Peyer's patch (tissue), 4 donors: ENCODE measurements at regions not wholly inside any gene's neighbourhood (a gene's known extent, or its start where the extent isn't known, plus 50 kb on each side); places are given as distances from the start of the nearest gene placed in this dataset.

Experiments
- POLR2A ChIP-seq, 2 donors: fragments of 450-650 bp; IDR thresholded peaks; one replicate each; pipeline ENCODE4 v1.5.1; 2017; ENCODE audit warnings: antibody characterized with exemption in 2 of 2, mild to moderate bottlenecking in 2 of 2, moderate library complexity in 2 of 2
- TF ChIP-seq, protein P1 (sequence below), 6 experiments: fragments of 450-650 bp in 4 of 6; fragments of 200-600 bp in 2 of 6; sonication (generic) in 1 of 6; IDR thresholded peaks; one replicate each; pipeline ENCODE4 v1.5.1; 2017 to 2019; ENCODE audit warnings: antibody characterized with exemption in 6 of 6, mild to moderate bottlenecking in 3 of 6, moderate library complexity in 1 of 6

DNA sequence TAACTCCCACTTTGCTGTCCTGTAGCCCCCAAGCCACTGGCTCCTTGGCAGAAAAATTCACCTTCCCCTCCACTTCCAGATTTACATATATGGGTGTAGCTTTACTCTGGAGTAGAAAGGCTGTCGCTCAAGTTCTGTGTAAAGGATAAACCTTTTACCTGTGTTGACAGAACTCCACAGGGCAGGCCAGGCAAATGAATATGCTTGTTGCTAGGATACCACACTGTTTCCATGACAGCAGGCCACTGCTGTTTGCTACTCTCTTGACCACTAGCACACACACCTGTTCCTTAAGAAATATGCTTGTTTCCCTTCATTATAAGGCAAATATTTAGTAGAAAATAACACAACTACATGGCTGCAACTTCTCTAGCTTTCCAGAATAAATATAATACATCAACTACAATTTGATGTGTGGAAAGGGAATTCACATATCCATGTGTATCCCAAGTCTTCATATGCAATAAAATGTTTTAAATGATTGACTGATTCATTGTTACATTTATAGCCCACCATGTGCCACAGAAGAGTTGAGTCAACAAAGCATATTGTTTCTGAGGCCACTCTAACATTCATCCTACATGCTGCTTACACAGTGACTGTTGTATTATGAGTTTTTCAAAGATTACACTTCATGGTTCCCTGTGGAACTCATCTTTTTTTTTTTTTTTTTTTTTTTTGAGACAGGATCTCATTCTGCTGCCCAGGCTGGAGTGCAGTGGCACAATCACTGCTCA, 56.2 kb upstream of the ROCK1 start:
- TF ChIP-seq, protein P1, sequence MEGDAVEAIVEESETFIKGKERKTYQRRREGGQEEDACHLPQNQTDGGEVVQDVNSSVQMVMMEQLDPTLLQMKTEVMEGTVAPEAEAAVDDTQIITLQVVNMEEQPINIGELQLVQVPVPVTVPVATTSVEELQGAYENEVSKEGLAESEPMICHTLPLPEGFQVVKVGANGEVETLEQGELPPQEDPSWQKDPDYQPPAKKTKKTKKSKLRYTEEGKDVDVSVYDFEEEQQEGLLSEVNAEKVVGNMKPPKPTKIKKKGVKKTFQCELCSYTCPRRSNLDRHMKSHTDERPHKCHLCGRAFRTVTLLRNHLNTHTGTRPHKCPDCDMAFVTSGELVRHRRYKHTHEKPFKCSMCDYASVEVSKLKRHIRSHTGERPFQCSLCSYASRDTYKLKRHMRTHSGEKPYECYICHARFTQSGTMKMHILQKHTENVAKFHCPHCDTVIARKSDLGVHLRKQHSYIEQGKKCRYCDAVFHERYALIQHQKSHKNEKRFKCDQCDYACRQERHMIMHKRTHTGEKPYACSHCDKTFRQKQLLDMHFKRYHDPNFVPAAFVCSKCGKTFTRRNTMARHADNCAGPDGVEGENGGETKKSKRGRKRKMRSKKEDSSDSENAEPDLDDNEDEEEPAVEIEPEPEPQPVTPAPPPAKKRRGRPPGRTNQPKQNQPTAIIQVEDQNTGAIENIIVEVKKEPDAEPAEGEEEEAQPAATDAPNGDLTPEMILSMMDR (IDR thresholded peaks at IDR 0.05), result no peak
- TF ChIP-seq POLR2A (IDR thresholded peaks at IDR 0.05), result no peak
